Parathyroid adenoma (tissue), 2 donors: ENCODE measurements at regions not wholly inside any gene's neighbourhood (a gene's known extent, or its start where the extent isn't known, plus 50 kb on each side); places are given as distances from the start of the nearest gene placed in this dataset.
"Not testable (repeated sequence)": the region's sequence is repeated elsewhere in the genome, so short reads cannot be mapped to it uniquely, and the experiment has no call there.

ENCODE experiments used
- H2AFZ ChIP-seq: fragments of 300-600 bp; sonication (generic); one replicate; pipeline ENCODE4 v1.7.0; 2017; ENCODE audit warnings: antibody characterized with exemption, mild to moderate bottlenecking
- H3K27ac ChIP-seq: fragments of 300-600 bp; sonication (generic); one replicate; pipeline ENCODE4 v1.7.0; 2017
- H3K27me3 ChIP-seq: fragments of 300-600 bp; sonication (generic); one replicate; pipeline ENCODE4 v1.7.0; 2017; ENCODE audit warnings: low read length; ENCODE audit not compliant: control insufficient read depth, insufficient read depth
- H3K36me3 ChIP-seq: fragments of 300-600 bp; sonication (generic); one replicate; pipeline ENCODE4 v1.7.0; 2017; ENCODE audit warnings: low read length; ENCODE audit not compliant: control insufficient read depth, insufficient read depth
- H3K4me1 ChIP-seq: fragments of 300-600 bp; sonication (generic); one replicate; pipeline ENCODE4 v1.7.0; 2017; ENCODE audit warnings: control low read depth
- H3K4me2 ChIP-seq: fragments of 300-600 bp; sonication (generic); one replicate; pipeline ENCODE4 v1.7.0; 2017; ENCODE audit warnings: low read length
- H3K4me3 ChIP-seq: fragments of 300-600 bp; sonication (generic); one replicate; pipeline ENCODE4 v1.7.0; 2017; ENCODE audit warnings: low read depth, low read length
- H3K79me2 ChIP-seq: fragments of 300-600 bp; sonication (generic); one replicate; pipeline ENCODE4 v1.7.0; 2017; ENCODE audit warnings: control low read depth
- H3K9ac ChIP-seq: fragments of 300-600 bp; sonication (generic); one replicate; pipeline ENCODE4 v1.7.0; 2017; ENCODE audit warnings: mild to moderate bottlenecking
- H3K9me3 ChIP-seq: fragments of 300-600 bp; sonication (generic); one replicate; pipeline ENCODE4 v1.7.0; 2017; ENCODE audit warnings: low read length; ENCODE audit not compliant: control insufficient read depth
- CTCF ChIP-seq: fragments of 300-600 bp; sonication (generic); IDR thresholded peaks from one replicate; pipeline ENCODE4 v1.7.0; 2017; ENCODE audit warnings: antibody characterized with exemption, mild to moderate bottlenecking
- donor health status: primary hyperparathyroidism.

DNA sequence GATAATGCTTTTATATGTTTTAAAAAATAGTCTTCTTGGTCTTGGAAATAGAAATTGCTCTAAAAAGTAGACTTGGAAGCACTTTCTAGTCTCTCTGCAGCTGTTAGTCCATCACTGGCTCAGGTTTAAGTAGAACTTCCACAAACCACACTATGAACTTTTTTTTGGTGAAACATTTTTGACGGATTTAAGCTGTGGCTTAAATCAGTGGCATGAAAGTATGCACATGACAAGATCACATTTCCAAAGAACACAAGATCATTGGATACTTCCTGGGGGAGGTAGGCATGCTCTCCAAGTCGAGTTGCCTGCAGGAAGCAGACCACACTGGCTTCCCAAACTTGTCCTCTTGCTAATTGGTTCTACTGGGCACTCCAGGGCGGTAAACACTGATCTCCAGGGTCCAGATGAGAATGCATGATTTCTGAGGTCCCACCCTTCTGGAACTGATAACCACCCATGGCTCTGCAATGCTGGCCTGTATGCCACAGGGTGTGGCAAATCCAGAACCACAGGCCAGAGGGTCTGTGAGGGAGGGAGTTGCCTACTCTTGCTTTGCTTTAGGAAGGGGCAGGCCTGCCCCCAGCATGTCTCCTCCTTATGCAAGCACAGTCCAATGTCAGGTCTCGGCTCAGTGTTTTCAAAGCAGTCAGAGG lies 331.9 kb upstream of the SFRP2 start:
- Histone ChIP-seq H3K4me3 (no peak overlapping the region), H3K9me3 (no peaks in the 10 kb centered on the region), H3K4me2 (no peak overlapping the region), H3K27me3 (no peaks in the 10 kb centered on the region), H3K27ac (no peak overlapping the region), H3K36me3 (no peaks in the 10 kb centered on the region), H3K4me1 (no peaks in the 10 kb centered on the region), H2AFZ (no peak overlapping the region), H3K79me2 (no peaks in the 10 kb centered on the region), H3K9ac (no peak overlapping the region)
- TF ChIP-seq CTCF = no peak

- H3K79me2 ChIP-seq = no peaks in the 10 kb centered on the region
- H3K9me3 ChIP-seq = no peaks in the 10 kb centered on the region
- TF ChIP-seq CTCF = no peak
- no peak overlapping the region for H3K4me2 ChIP-seq
- no peak overlapping the region for H3K27ac ChIP-seq
- no peak overlapping the region for H2AFZ ChIP-seq
- no peaks in the 10 kb centered on the region for H3K36me3 ChIP-seq
- no peak overlapping the region for H3K9ac ChIP-seq
- no peak overlapping the region for H3K4me3 ChIP-seq
- H3K4me1 ChIP-seq = no peaks in the 10 kb centered on the region
- H3K27me3 ChIP-seq = no peaks in the 10 kb centered on the region
These were observed 331.3 kb upstream of the SFRP2 start for GRCh38 chr4:154120006-154120676.

GRCh38 chr4:154119317-154119716 lies 330.4 kb upstream of the SFRP2 start:
- no peak overlapping the region for H3K4me2 ChIP-seq
- no peaks in the 10 kb centered on the region for H3K79me2 ChIP-seq
- H3K9me3 ChIP-seq = no peaks in the 10 kb centered on the region
- H3K4me1 ChIP-seq = no peaks in the 10 kb centered on the region
- no peaks in the 10 kb centered on the region for H3K36me3 ChIP-seq
- no peaks in the 10 kb centered on the region for H3K27me3 ChIP-seq
- H3K9ac ChIP-seq = no peak overlapping the region
- H3K27ac ChIP-seq = no peak overlapping the region
- H3K4me3 ChIP-seq = no peak overlapping the region
- H2AFZ ChIP-seq = no peak overlapping the region
- no peak for TF ChIP-seq CTCF

GRCh38 chr4:154117726-154118125 lies 328.8 kb upstream of the SFRP2 start:
- not testable (repeated sequence) for H3K4me3 ChIP-seq, H3K4me2 ChIP-seq, H3K4me1 ChIP-seq, H3K27ac ChIP-seq, H3K79me2 ChIP-seq, H3K9ac ChIP-seq, H3K27me3 ChIP-seq, H2AFZ ChIP-seq, H3K9me3 ChIP-seq, H3K36me3 ChIP-seq

DNA sequence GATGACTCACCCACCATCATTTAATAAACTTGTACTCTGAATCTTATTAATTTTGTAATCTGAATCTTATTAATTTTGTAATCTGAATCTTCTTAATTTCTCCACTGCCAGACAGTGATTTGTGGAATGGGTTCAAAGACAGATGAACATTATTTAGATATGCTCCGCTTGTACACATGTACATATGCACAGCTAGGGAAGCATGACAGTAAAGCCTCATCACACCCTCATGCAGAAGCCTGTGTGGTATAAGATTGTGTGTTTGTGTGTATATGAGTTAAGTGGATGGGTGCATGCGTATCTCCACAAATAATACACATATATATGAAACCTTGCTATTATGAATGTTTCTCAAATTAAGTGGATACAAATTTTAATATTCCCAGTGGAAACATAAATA lies 318.5 kb upstream of the SFRP2 start:
- no peak for TF ChIP-seq CTCF
- no peaks in the 10 kb centered on the region for H3K79me2 ChIP-seq
- H3K9me3 ChIP-seq = no peaks in the 10 kb centered on the region
- no peaks in the 10 kb centered on the region for H3K27me3 ChIP-seq
- no peak overlapping the region for H3K4me3 ChIP-seq
- H3K36me3 ChIP-seq = no peaks in the 10 kb centered on the region
- no peak overlapping the region for H3K9ac ChIP-seq
- H3K27ac ChIP-seq = no peak overlapping the region
- no peak overlapping the region for H3K4me2 ChIP-seq
- no peak overlapping the region for H2AFZ ChIP-seq
- H3K4me1 ChIP-seq = no peaks in the 10 kb centered on the region
